ENCODE measurements at regions not wholly inside any gene's neighbourhood (a gene's known extent, or its start where the extent isn't known, plus 50 kb on each side); places are given as distances from the start of the nearest gene placed in this dataset.

GRCh38 chr2:82731824-82732223 is 1727.3 kb downstream of the SUCLG1 start:
- CTCF ChIA-PET (ENCODE audit: low intra/inter-chr PET ratio) = no interaction called here
- no peak overlapping the region for H3K4me2 ChIP-seq (ENCODE audit: insufficient read depth, low read length)
- no TSS peak for BruUV-seq (replicated peaks)
- ATAC-seq (no peak), DNase-seq (ENCODE audit: extremely low read depth in 1 of 4, low spot score in 3 of 4) (no peak), FAIRE-seq (no peak)
- no peaks in the 10 kb centered on the region for H4K20me1 ChIP-seq (replicated peaks; ENCODE audit: control insufficient read depth, insufficient read depth, low read length)
- TF ChIP-seq ZFP1 (CRISPR knock-in tag; IDR thresholded peaks at IDR 0.05) (no peak), ZHX1 (conservative IDR thresholded peaks at IDR 0.05; ENCODE audit: low read length) (no peak), POLR2A (conservative IDR thresholded peaks at IDR 0.05) (no peak), ZNF785 (CRISPR knock-in tag; IDR thresholded peaks at IDR 0.05) (no peak), XRCC3 (IDR thresholded peaks at IDR 0.05) (no peak), ZNF143 (CRISPR knock-in tag; IDR thresholded peaks at IDR 0.05) (no peak), ZBTB11 (CRISPR knock-in tag; IDR thresholded peaks at IDR 0.05) (no peak), E2F5 (CRISPR knock-in tag; IDR thresholded peaks at IDR 0.05) (no peak), CEBPB (tag; IDR thresholded peaks at IDR 0.05) (no peak), ZNF311 (CRISPR knock-in tag; IDR thresholded peaks at IDR 0.05) (no peak), ZBTB2 (IDR thresholded peaks at IDR 0.05) (no peak)
- no peaks in the 10 kb centered on the region; the same call in 1 of the 2 replicates for H3K9me3 ChIP-seq (replicated peaks; ENCODE audit: control insufficient read depth, insufficient read depth, low read depth, low read length)
- H3K27me3 ChIP-seq (ENCODE audit: control insufficient read depth in 2 of 2, insufficient read depth in 2 of 2, low read length in 2 of 2) = no peaks in the 10 kb centered on the region
- in situ Hi-C loops (cut with MboI) (no loop called here), intact Hi-C loops (cut with micrococcal nuclease) (no loop called here)
- no peaks in the 10 kb centered on the region for H3K4me1 ChIP-seq (replicated peaks in 1 of 2; ENCODE audit: control insufficient read depth in 2 of 2, insufficient read depth in 2 of 2, low read length in 2 of 2)
- H3K9ac ChIP-seq (ENCODE audit: insufficient read depth in 1 of 2, low read depth in 2 of 2, low read length in 2 of 2) = no peak overlapping the region
- no peak overlapping the region for H3K4me3 ChIP-seq
- WGBS (ENCODE audit: insufficient coverage, low coverage, missing lambda C conversion rate) = 2% methylated on average over 4 of the region's 4 CpGs
- H3K79me2 ChIP-seq (ENCODE audit: control insufficient read depth, insufficient read depth, low read length) = no peaks in the 10 kb centered on the region
- H3K36me3 ChIP-seq (ENCODE audit: control insufficient read depth, insufficient read depth, low read length) = no peaks in the 10 kb centered on the region
- H3K27ac ChIP-seq (ENCODE audit: extremely low read depth, low read depth, low read length) = no peak overlapping the region
- no peak overlapping the region for H2AFZ ChIP-seq (ENCODE audit: low read depth, low read length)
- H3K9me1 ChIP-seq (ENCODE audit: control insufficient read depth, insufficient read depth, low read length) = no peaks in the 10 kb centered on the region
- POLR2A ChIA-PET = no interaction called here
